GM12873 (cell line): ENCODE measurements at regions not wholly inside any gene's neighbourhood (a gene's known extent, or its start where the extent isn't known, plus 50 kb on each side); places are given as distances from the start of the nearest gene placed in this dataset.

Experiments used
- TF ChIP-seq, protein P1 (sequence below): IDR thresholded peaks from 2 replicates; pipeline ENCODE4 v1.5.1; 2012; ENCODE audit warnings: low read depth, mild to moderate bottlenecking, moderate library complexity, low read length, control low read depth; ENCODE audit not compliant: insufficient read depth; ENCODE audit errors: missing control alignments

DNA sequence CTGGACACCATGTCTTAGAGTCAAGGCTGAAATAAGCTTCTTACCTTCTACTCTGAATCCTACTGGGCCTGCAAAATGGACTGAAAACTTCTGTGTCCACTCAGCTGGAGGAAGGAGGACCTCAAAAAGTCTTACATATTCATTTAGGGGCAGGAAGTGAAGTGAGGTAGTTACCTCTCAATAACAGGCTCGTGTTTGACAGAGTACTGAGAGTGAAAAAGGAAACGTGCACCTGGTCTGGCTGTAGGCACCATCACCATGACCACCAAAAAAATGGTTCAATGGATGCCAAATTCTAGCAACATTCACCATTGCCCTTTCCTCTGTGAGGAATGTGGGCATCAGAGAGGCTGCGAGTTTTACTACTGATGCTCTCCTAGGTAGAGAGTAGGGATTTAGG is 176.2 kb downstream of the RFC3 start:
- TF ChIP-seq, protein P1, sequence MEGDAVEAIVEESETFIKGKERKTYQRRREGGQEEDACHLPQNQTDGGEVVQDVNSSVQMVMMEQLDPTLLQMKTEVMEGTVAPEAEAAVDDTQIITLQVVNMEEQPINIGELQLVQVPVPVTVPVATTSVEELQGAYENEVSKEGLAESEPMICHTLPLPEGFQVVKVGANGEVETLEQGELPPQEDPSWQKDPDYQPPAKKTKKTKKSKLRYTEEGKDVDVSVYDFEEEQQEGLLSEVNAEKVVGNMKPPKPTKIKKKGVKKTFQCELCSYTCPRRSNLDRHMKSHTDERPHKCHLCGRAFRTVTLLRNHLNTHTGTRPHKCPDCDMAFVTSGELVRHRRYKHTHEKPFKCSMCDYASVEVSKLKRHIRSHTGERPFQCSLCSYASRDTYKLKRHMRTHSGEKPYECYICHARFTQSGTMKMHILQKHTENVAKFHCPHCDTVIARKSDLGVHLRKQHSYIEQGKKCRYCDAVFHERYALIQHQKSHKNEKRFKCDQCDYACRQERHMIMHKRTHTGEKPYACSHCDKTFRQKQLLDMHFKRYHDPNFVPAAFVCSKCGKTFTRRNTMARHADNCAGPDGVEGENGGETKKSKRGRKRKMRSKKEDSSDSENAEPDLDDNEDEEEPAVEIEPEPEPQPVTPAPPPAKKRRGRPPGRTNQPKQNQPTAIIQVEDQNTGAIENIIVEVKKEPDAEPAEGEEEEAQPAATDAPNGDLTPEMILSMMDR, result no peak

DNA sequence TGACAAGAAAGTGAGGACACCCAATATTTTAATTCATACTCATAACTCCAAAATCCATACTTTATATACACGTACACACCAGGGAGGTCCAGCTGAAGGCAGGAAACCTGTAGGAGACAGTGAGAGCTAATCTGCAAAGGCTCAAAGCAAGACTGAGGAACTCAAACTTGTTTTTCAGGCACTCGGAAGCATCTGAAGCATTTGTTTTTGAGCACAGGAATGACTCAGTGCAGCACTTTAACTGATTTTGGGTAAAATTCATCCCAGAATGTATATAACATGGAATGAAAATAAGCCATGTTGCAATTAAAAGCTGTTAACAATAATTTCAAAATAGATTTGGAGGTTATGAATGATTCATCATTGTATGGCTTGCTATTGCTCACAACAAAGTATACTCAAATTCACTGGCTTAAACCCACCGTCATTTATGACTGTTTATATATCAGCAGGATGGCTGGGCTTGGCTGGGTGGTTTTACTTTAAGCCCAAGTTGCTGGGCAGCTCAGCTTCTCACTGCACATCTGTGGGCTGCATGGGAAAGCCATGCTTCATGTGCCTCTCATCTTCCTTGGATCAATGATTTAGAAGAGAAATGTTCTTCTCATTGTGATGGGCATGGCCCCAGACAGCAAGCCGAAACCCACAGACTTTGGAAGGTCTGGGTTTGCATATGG is 177.0 kb downstream of the RFC3 start:
- TF ChIP-seq, protein P1, result no peak

DNA sequence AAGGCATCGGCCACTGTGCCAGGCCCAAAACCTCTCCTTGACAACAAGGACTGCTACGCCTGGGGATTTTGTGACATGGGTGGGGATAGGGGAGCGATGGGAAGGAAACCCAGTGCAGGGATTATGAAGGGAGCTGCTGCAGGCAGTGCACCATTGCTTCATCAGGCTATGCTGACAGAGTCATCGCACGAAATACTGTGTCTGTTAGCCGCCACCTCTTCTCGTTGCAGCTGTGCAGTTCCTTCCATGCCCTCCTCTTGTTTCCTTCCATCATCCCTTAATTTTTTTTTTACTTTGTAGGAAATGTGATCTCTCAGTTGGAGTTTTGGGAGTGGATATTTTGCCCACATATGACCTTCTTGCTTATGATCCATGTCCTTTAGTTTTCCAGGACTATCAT is 178.7 kb downstream of the RFC3 start:
- TF ChIP-seq, protein P1, result no peak

DNA sequence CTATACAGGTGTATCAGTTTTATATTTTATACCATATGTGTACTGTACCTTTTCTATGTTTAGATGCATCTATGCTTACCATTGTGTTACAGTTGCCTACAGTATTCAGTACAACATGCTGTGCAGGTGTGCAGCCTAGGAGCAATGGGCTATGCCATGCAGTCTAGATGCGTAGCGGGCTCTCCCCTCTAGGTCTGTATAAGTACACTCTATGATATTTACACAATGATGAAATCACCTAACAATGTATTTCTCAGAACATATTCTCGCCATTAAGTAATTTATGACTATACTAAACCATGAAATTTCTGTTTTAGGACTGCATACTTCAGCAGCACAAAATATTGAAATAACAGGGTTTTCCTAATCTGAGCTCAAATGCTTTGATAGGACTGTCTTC is 179.6 kb downstream of the RFC3 start:
- TF ChIP-seq, protein P1, result no peak

DNA sequence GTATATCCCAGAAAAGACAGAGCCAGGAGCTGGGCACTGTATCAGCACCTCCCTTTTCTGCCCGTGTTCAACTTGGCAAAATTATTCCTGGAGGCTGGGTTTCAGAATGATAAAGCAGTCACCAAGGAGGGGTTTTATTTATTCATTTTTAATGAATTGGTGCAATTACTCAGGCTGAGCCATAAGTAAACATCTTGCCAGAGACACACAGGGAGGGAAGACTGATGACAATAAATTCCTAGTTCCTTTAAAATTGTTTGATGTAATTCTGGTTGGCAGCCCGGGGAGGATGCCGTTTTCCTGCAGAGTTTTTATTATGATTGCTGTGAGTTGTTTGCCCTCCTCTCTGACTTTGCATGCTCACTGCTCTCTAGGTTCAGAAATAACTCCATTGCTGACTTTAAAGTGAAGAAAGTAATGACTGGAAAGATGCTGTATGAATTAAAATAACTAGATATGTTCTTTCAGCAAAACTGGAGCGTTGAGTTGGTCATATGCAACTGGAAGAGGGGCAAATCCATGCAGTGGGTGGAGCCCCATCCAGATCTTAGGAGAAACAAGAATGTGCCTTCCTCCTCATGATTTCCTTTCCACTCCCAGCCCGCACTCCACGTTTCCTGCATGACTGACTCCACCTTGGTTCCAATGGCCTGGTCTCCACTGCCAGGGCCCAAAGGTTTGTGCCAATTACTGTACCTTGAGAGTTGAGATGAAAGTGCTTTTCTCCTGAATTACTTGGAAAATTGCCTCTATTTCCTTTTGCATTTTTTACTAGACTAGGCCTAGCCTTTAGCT is 182.1 kb downstream of the RFC3 start:
- TF ChIP-seq, protein P1, result no peak

DNA sequence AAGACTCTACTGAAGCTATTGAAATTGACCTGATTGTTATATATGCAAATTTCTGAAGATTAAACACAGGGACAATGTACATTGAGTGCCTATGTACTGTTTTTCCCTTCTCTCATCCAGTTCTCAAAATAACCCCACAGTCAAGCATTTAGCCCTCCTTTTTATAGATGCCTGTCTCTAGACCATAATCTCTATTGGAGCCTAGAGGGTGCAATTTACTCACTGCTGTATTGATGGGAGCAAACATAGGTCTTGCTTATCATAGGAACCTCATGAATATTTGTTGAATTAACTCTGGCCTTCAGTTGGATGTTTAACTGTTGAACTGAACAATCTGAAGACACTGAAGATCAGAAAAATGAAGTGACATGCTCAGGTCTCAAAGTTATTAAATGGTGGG is 183.0 kb downstream of the RFC3 start:
- TF ChIP-seq, protein P1, result no peak

DNA sequence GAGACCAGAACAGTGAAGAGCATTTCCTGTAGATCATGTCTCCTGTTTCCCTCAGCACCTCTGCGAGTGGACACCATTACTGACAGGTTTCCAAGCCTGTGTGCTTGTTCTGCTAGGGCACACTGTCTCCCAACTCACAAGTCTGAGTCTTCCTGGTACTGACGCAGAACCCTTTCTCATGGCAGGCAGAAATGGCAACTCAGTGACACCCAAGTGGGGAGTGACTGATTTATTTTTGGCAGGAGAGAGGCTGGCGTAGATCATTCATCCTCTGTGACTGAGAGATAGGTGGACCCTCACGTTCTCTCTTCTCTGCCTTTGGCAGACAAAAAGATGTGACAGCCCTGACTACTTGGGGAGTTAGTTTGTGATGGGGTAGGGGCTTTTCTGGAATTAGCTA is 183.4 kb downstream of the RFC3 start:
- TF ChIP-seq, protein P1, result no peak
